Chondrocyte (in vitro differentiated cells): ENCODE measurements at regions not wholly inside any gene's neighbourhood (a gene's known extent, or its start where the extent isn't known, plus 50 kb on each side); places are given as distances from the start of the nearest gene placed in this dataset.
A peak's percentile ranks its signal among the peaks of the same experiment; 100 is the strongest.

Experiments
- DNase-seq: peaks from one replicate; pipeline ENCODE4 v3.0.0; 2021; ENCODE audit warnings: mixed read lengths, low spot score
- H3K27ac Mint-ChIP-seq: one replicate; pipeline ENCODE4 v1.8.0; 2021; ENCODE audit warnings: mild to moderate bottlenecking, moderate library complexity, mixed read lengths; ENCODE audit not compliant: unreplicated experiment
- H3K27me3 Mint-ChIP-seq: 2 replicates; pipeline ENCODE4 v1.8.0; 2021; ENCODE audit warnings: low read depth, mixed read lengths
- H3K36me3 Mint-ChIP-seq: 2 replicates; pipeline ENCODE4 v1.8.0; 2021; ENCODE audit warnings: low read depth, mixed read lengths
- H3K4me1 Mint-ChIP-seq: 2 replicates; pipeline ENCODE4 v1.8.0; 2021; ENCODE audit warnings: low read depth, mild to moderate bottlenecking, mixed read lengths
- H3K4me3 Mint-ChIP-seq: one replicate; pipeline ENCODE4 v1.8.0; 2021; ENCODE audit warnings: mild to moderate bottlenecking, moderate library complexity, mixed read lengths; ENCODE audit not compliant: unreplicated experiment
- H3K9me3 Mint-ChIP-seq: 2 replicates; pipeline ENCODE4 v1.8.0; 2021; ENCODE audit warnings: low read depth, mixed read lengths
- CTCF ChIP-seq: fragments of 200-600 bp; sonication (generic); IDR thresholded peaks from 2 replicates; pipeline ENCODE4 v1.5.0; 2021; ENCODE audit warnings: antibody characterized with exemption, mild to moderate bottlenecking, moderate library complexity

- H3K4me3 Mint-ChIP-seq: no peak overlapping the region
- no peaks in the 10 kb centered on the region for H3K4me1 Mint-ChIP-seq
- DNase-seq: no peak
- peaks cover 37% of the 10 kb centered on the region for H3K27me3 Mint-ChIP-seq
- no peak for TF ChIP-seq CTCF
- no peak overlapping the region for H3K27ac Mint-ChIP-seq
- peaks cover 6% of the 10 kb centered on the region for H3K36me3 Mint-ChIP-seq
- H3K9me3 Mint-ChIP-seq: peaks cover 8% of the 10 kb centered on the region
Observed at GRCh38 chr16:54359081-54359480, 72.5 kb upstream of the IRX3 start.

- no peak overlapping the region for H3K4me3 Mint-ChIP-seq
- peaks cover 11% of the 10 kb centered on the region for H3K9me3 Mint-ChIP-seq
- H3K27me3 Mint-ChIP-seq: peaks cover 18% of the 10 kb centered on the region
- no peak for TF ChIP-seq CTCF
- no peaks in the 10 kb centered on the region for H3K4me1 Mint-ChIP-seq
- H3K27ac Mint-ChIP-seq: no peak overlapping the region
- no peak for DNase-seq
- peaks cover 8% of the 10 kb centered on the region for H3K36me3 Mint-ChIP-seq
Observed at GRCh38 chr16:54356391-54356790, 69.8 kb upstream of the IRX3 start.

- Mint-ChIP-seq H3K36me3 (peaks cover 7% of the 10 kb centered on the region), H3K27me3 (peaks cover 10% of the 10 kb centered on the region), H3K4me3 (no peak overlapping the region), H3K9me3 (peaks cover 11% of the 10 kb centered on the region), H3K4me1 (no peaks in the 10 kb centered on the region), H3K27ac (peak overlapping the region; percentile 20)
- DNase-seq: no peak
- no peak for TF ChIP-seq CTCF
Observed at GRCh38 chr16:54355251-54355650, 68.7 kb upstream of the IRX3 start.

- peaks cover 7% of the 10 kb centered on the region for H3K27me3 Mint-ChIP-seq
- TF ChIP-seq CTCF: no peak
- no peak overlapping the region for H3K27ac Mint-ChIP-seq
- peaks cover 14% of the 10 kb centered on the region for H3K9me3 Mint-ChIP-seq
- no peak for DNase-seq
- no peak overlapping the region for H3K4me3 Mint-ChIP-seq
- peaks cover 7% of the 10 kb centered on the region for H3K36me3 Mint-ChIP-seq
- H3K4me1 Mint-ChIP-seq: no peaks in the 10 kb centered on the region
Observed at GRCh38 chr16:54353097-54353496, 66.5 kb upstream of the IRX3 start.

GRCh38 chr16:54351171-54351570, 64.6 kb upstream of the IRX3 start:
- DNase-seq: no peak
- Mint-ChIP-seq H3K36me3 (peaks cover 7% of the 10 kb centered on the region), H3K9me3 (peaks cover 14% of the 10 kb centered on the region), H3K4me1 (no peaks in the 10 kb centered on the region), H3K27me3 (peaks cover 5% of the 10 kb centered on the region), H3K27ac (no peak overlapping the region), H3K4me3 (no peak overlapping the region)
- no peak for TF ChIP-seq CTCF
